Brain microvascular endothelial cell (primary cell): ENCODE measurements at regions not wholly inside any gene's neighbourhood (a gene's known extent, or its start where the extent isn't known, plus 50 kb on each side); places are given as distances from the start of the nearest gene placed in this dataset.

Source experiments
- DNase-seq: peaks from one replicate; pipeline ENCODE4 v3.0.0-alpha.2; 2020
- H3K27ac ChIP-seq: fragments of 250-450 bp; sonication (Bioruptor Pico); 2 replicates; pipeline ENCODE4 v1.5.1; 2020; ENCODE audit warnings: mild to moderate bottlenecking, moderate library complexity
- H3K27me3 ChIP-seq: fragments of 250-450 bp; sonication (Bioruptor Pico); replicated peaks from 2 replicates; pipeline ENCODE4 v1.5.1; 2020; ENCODE audit warnings: mild to moderate bottlenecking
- H3K36me3 ChIP-seq: fragments of 250-450 bp; sonication (Bioruptor Pico); replicated peaks from 2 replicates; pipeline ENCODE4 v1.5.1; 2020; ENCODE audit warnings: mild to moderate bottlenecking
- H3K4me3 ChIP-seq: 2 replicates; pipeline ENCODE4 v1.5.1; 2011; ENCODE audit warnings: low read depth, mild to moderate bottlenecking, control low read depth, low read length, moderate library complexity
- in situ Hi-C: cut with HindIII; loops from 2 replicates; pipeline ENCODE4 v1.10.0; 2017; ENCODE audit warnings: low sequenced_read_pairs, low pct_ligation_motif_present
- TF ChIP-seq, protein P1 (sequence below): IDR thresholded peaks from 2 replicates; pipeline ENCODE4 v1.5.1; 2011; ENCODE audit warnings: low read depth, mild to moderate bottlenecking, moderate library complexity, low read length, control low read depth, inconsistent platforms; ENCODE audit errors: missing control alignments

DNA sequence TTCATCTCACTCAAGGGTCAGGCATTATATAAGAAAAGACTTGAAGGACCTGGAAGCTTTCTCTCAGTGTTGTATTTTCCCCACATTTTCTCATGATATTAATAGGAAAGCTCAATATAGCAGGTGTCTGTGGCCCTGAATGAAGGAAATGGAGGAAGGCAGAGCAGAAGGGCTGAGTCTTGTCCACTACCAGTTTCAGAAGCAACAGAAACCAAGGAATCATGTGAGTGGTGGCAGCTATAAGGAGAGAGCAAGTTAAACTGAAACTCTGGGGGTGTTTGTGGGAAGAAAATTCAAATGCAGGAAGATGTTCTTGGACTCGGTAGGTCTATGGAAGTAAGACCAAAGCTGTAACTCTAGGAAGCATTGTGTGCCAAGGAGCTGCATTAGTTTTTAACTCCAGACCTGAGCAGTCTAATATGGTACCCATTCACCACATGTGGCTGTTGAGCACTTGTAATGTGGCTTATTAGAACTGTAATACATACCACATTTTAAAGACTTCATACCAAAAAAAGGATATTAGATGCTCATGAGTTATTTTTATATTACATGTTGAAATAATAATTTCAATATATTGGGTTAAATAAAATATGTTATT is 278.8 kb upstream of the GADL1 start:
- TF ChIP-seq, protein P1, sequence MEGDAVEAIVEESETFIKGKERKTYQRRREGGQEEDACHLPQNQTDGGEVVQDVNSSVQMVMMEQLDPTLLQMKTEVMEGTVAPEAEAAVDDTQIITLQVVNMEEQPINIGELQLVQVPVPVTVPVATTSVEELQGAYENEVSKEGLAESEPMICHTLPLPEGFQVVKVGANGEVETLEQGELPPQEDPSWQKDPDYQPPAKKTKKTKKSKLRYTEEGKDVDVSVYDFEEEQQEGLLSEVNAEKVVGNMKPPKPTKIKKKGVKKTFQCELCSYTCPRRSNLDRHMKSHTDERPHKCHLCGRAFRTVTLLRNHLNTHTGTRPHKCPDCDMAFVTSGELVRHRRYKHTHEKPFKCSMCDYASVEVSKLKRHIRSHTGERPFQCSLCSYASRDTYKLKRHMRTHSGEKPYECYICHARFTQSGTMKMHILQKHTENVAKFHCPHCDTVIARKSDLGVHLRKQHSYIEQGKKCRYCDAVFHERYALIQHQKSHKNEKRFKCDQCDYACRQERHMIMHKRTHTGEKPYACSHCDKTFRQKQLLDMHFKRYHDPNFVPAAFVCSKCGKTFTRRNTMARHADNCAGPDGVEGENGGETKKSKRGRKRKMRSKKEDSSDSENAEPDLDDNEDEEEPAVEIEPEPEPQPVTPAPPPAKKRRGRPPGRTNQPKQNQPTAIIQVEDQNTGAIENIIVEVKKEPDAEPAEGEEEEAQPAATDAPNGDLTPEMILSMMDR = no peak
- Histone ChIP-seq H3K36me3 (no peaks in the 10 kb centered on the region), H3K27me3 (no peaks in the 10 kb centered on the region), H3K4me3 (no peak overlapping the region), H3K27ac (no peak overlapping the region)
- in situ Hi-C loops = no loop called here
- DNase-seq = no peak

DNA sequence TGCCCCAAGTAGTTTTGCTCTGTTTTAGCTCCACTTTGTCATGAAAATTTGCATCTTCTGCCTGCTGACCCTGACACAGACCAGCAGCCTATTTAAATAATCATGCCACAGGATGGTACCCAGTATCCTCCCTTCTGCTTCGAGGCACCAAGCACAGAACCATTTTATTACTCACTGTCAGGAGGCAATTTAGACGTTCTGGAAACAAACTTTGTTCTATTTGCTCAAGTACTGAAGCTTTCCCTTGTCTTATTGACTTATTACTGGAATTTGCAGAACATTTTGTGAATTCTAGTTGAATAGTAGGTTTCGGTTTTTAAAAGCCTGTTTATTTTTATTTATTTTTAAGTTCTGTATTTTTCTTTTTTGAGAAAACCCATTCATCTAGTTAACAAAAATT is 279.6 kb upstream of the GADL1 start:
- H3K27me3 ChIP-seq = no peaks in the 10 kb centered on the region
- TF ChIP-seq, protein P1 = no peak
- H3K4me3 ChIP-seq = no peak overlapping the region
- H3K27ac ChIP-seq = no peak overlapping the region
- in situ Hi-C loops = no loop called here
- no peaks in the 10 kb centered on the region for H3K36me3 ChIP-seq
- no peak for DNase-seq

DNA sequence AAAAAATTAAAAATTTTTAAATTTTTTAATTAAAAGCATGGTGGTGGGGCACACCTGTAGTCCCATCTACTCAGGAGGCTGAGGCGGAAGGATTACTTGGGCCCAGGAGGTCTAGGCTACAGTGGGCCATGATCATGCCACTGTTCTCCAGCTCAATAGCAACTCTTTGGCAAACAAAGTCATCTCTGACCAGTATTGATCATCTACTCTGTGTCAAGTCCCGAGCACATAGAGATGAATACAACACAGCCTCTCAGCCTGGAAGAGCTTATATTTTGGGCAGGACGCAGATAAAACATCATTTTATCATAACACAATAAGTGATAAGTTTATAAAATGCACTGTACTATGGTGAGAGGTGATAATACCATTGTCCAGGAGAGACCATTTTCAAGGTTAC is 281.6 kb upstream of the GADL1 start:
- no peak for DNase-seq
- Histone ChIP-seq H3K27me3 (no peaks in the 10 kb centered on the region), H3K36me3 (no peaks in the 10 kb centered on the region), H3K4me3 (no peak overlapping the region), H3K27ac (no peak overlapping the region)
- TF ChIP-seq, protein P1 = no peak
- in situ Hi-C loops = no loop called here

DNA sequence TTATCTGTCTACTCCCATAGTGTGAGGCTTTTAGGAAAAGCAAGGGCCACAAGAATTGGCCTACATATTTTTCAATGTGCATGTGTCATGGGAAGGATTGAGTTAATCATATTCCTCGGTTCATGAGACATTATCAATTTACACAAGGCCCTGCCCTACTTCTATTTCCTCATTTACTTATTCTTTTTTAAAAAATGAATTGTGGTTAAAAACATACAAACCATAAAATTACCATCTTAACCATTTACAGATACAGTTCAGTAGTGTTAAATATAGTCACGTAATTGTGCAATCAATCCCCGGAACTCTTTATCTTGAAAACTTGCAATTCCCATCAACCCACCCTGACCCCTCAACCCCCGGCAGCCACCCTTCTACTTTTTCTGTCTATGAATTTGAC is 284.0 kb upstream of the GADL1 start:
- Histone ChIP-seq H3K27ac (no peak overlapping the region), H3K27me3 (no peaks in the 10 kb centered on the region), H3K4me3 (no peak overlapping the region), H3K36me3 (no peaks in the 10 kb centered on the region)
- no peak for DNase-seq
- in situ Hi-C loops = no loop called here
- TF ChIP-seq, protein P1 = no peak

DNA sequence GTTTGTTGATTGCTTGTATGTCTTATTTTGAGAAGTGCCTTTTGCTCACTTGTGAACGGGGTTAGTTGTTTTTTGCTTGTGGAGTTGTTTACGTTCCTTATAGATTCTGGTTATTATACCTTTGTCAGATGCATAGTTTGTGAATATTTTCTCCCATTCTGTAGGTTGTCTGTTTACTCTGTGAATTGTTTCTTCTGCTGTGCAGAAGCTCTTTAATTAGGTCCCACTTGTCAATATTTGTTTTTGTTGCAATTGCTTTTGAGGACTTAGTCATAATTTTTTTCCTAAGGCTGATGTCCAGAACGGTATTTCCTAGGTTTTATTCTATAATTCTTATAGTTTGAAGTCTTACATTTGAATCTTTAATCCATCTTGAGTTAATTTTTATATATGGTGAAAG is 285.3 kb upstream of the GADL1 start:
- in situ Hi-C loops = no loop called here
- TF ChIP-seq, protein P1 = no peak
- H3K4me3 ChIP-seq = no peak overlapping the region
- no peaks in the 10 kb centered on the region for H3K36me3 ChIP-seq
- no peak for DNase-seq
- no peaks in the 10 kb centered on the region for H3K27me3 ChIP-seq
- no peak overlapping the region for H3K27ac ChIP-seq

DNA sequence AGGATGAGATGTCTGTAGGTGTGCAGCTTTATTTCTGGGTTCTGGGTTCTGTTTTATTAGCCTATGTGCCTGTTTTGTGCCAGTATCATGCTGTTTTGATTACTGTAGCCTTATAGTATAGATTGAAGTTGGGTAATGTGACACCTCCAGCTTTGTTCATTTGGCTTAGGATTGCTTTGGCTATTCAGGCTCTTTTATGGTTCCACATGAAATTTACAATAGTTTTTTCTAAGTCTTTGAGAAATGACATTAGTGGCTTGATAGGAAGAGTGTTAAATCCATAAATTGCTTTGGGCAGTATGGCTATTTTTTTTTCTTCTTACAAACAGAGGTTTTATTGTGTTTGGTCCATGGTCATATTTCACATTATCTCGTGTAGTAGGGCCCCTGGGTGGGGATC is 285.8 kb upstream of the GADL1 start:
- H3K4me3 ChIP-seq = no peak overlapping the region
- TF ChIP-seq, protein P1 = no peak
- H3K27ac ChIP-seq = no peak overlapping the region
- in situ Hi-C loops = no loop called here
- H3K36me3 ChIP-seq = no peaks in the 10 kb centered on the region
- no peak for DNase-seq
- no peaks in the 10 kb centered on the region for H3K27me3 ChIP-seq
